ENCODE measurements at regions not wholly inside any gene's neighbourhood (a gene's known extent, or its start where the extent isn't known, plus 50 kb on each side); places are given as distances from the start of the nearest gene placed in this dataset.

GRCh38 chr21:19810779-19811178 lies 1187.4 kb upstream of the NCAM2 start:
- H3K9ac ChIP-seq (ENCODE audit: low read length), result no peak overlapping the region
- TF ChIP-seq POLR2AphosphoS5 (IDR thresholded peaks at IDR 0.05; ENCODE audit: low read depth, low read length), result no peak
- no peak for TF ChIP-seq POLR2A (IDR thresholded peaks at IDR 0.05; ENCODE audit: borderline replicate concordance, extremely low read depth, insufficient read depth, insufficient read length)
- TF ChIP-seq ZBTB33 (IDR thresholded peaks at IDR 0.05; ENCODE audit: extremely low read depth, insufficient replicate concordance, low read length), result no peak
- no peak for TF ChIP-seq ELF1 (IDR thresholded peaks at IDR 0.05; ENCODE audit: borderline replicate concordance, low read depth)
- TF ChIP-seq JUND (IDR thresholded peaks at IDR 0.05), result no peak
- no peak for TF ChIP-seq ZFX (IDR thresholded peaks at IDR 0.05)
- TF ChIP-seq FOSL1 (IDR thresholded peaks at IDR 0.05; ENCODE audit: low read depth), result no peak
- TF ChIP-seq MAX (IDR thresholded peaks at IDR 0.05), result no peak
- no peak for TF ChIP-seq ATF3 (IDR thresholded peaks at IDR 0.05)
- no peak for TF ChIP-seq SP1 (IDR thresholded peaks at IDR 0.05; ENCODE audit: low read depth)
- TF ChIP-seq EZH2phosphoT487 (IDR thresholded peaks at IDR 0.05; ENCODE audit: borderline replicate concordance), result no peak
- TF ChIP-seq CTCF (IDR thresholded peaks at IDR 0.05 in 2 of 3, conservative IDR thresholded peaks at IDR 0.05 in 1 of 3; ENCODE audit: borderline replicate concordance in 1 of 3, insufficient read depth in 1 of 3, low read depth in 2 of 3, low read length in 2 of 3), result no peak
- TF ChIP-seq EGR1 (IDR thresholded peaks at IDR 0.05; ENCODE audit: low read depth), result no peak
- TF ChIP-seq RAD21 (IDR thresholded peaks at IDR 0.05; ENCODE audit: low read depth), result no peak
- TF ChIP-seq ZNF274 (IDR thresholded peaks at IDR 0.05; ENCODE audit: low read depth, low read length), result no peak
- TF ChIP-seq TCF7L2 (IDR thresholded peaks at IDR 0.05; ENCODE audit: borderline replicate concordance, extremely low read depth, insufficient read depth, insufficient read length), result no peak
- TF ChIP-seq SIN3A (IDR thresholded peaks at IDR 0.05; ENCODE audit: low read depth), result no peak
- TF ChIP-seq SRF (IDR thresholded peaks at IDR 0.05; ENCODE audit: low read depth), result no peak
- TF ChIP-seq EZH2 (IDR thresholded peaks at IDR 0.05), result no peak
- TF ChIP-seq CBX3 (IDR thresholded peaks at IDR 0.05; ENCODE audit: low read depth), result no peak
- DNase-seq (ENCODE audit: low read depth, low spot score) (no peak), ATAC-seq (no peak)
- ChIA-PET CTCF (no interaction called here), RAD21 (ENCODE audit: low non-redundant PET in 1 of 2, low total read pairs in 2 of 2, uncharacterized antibody in 2 of 2, unreplicated experiment in 2 of 2) (no interaction called here), POLR2A (no interaction called here)
- no TSS peak for BruUV-seq (replicated peaks)
- H2AFZ ChIP-seq (ENCODE audit: low read depth, low read length, poor library complexity, severe bottlenecking), result no peak overlapping the region
- no peak overlapping the region for H3K27ac ChIP-seq (ENCODE audit: low read depth, low read length)
- no peak overlapping the region for H3K4me3 ChIP-seq (replicated peaks in 1 of 2; ENCODE audit: low read depth in 1 of 2, low read length in 2 of 2)
- H3K27me3 ChIP-seq (ENCODE audit: insufficient read depth, low read length), result no peaks in the 10 kb centered on the region
- H4K20me1 ChIP-seq (ENCODE audit: insufficient read depth), result no peaks in the 10 kb centered on the region; the same call in 1 of the 2 replicates
- H3K79me2 ChIP-seq (ENCODE audit: insufficient read depth, low read length), result no peaks in the 10 kb centered on the region
- no peaks in the 10 kb centered on the region; a peak in 1 of 4 replicates for H3K36me3 ChIP-seq (ENCODE audit: control insufficient read depth in 1 of 2, insufficient read depth in 2 of 2, low read length in 2 of 2)
- H3K9me2 ChIP-seq (ENCODE audit: insufficient read depth), result no peaks in the 10 kb centered on the region
- H3K4me1 ChIP-seq (ENCODE audit: control insufficient read depth in 1 of 2, insufficient read depth in 2 of 2, low read length in 2 of 2), result no peaks in the 10 kb centered on the region
- intact Hi-C loops (cut with micrococcal nuclease), result no loop called here
- H3K4me2 ChIP-seq (ENCODE audit: low read length), result no peak overlapping the region
- H3K9me3 ChIP-seq (ENCODE audit: control insufficient read depth in 1 of 2, insufficient read depth in 1 of 2, low read depth in 1 of 2, low read length in 2 of 2), result peaks cover 5 to 14% of the 10 kb centered on the region in 2 experiments; a peak in 3 of 4 replicates

Data from HCT116 (cell line).